IMR-90 (cell line): ENCODE measurements at regions not wholly inside any gene's neighbourhood (a gene's known extent, or its start where the extent isn't known, plus 50 kb on each side); places are given as distances from the start of the nearest gene placed in this dataset.
"Not testable (repeated sequence)": the region's sequence is repeated elsewhere in the genome, so short reads cannot be mapped to it uniquely, and the experiment has no call there.

ENCODE experiments used
- ATAC-seq: fragments of 200-7000 bp; cut with Tn5 transposase; 2 replicates; pipeline ENCODE4 v1.9.1; 2020; ENCODE audit warnings: low read depth, mild to moderate bottlenecking, moderate library complexity
- BruUV-seq: library from RNA; stranded (reverse); fragments of 400-500 nt; replicated peaks from 2 replicates; lab custom pipeline; 2021; lab: Mats Ljungman, UMichigan
- CTCF ChIA-PET: fragments of 300-600 bp; formaldehyde crosslinking; extraction: SDS; loops from one replicate; lab custom pipeline; 2021; ENCODE audit warnings: antibody characterized with exemption; lab: Yijun Ruan, JAX
- POLR2A ChIA-PET: fragments of 300-600 bp; sonication (Branson Sonifier 250); formaldehyde crosslinking; loops from one replicate; lab custom pipeline; 2022; ENCODE audit warnings: antibody characterized with exemption; ENCODE audit not compliant: unreplicated experiment; lab: Charles Lee
- DNase-seq: peaks from one replicate; pipeline ENCODE4 v3.0.0; 2013
- H2AFZ ChIP-seq: replicated peaks from 2 replicates; pipeline ENCODE3; 2013; ENCODE audit warnings: low read length, mild to moderate bottlenecking; ENCODE audit not compliant: poor library complexity
- H2AK5ac ChIP-seq: 2 replicates; pipeline ENCODE4 v1.6.1; 2013; ENCODE audit warnings: low read depth, low read length, inconsistent platforms
- H2AK9ac ChIP-seq: replicated peaks from 2 replicates; pipeline ENCODE3; 2013; ENCODE audit warnings: mild to moderate bottlenecking, low read depth, low read length, moderate library complexity; ENCODE audit not compliant: poor library complexity
- H2BK120ac ChIP-seq: 2 replicates; pipeline ENCODE4 v1.6.1; 2013; ENCODE audit warnings: low read depth, low read length, inconsistent platforms
- H2BK15ac ChIP-seq: 3 replicates; pipeline ENCODE4 v1.6.1; 2013; ENCODE audit warnings: low read depth, low read length, inconsistent platforms
- H2BK20ac ChIP-seq: 2 replicates; pipeline ENCODE4 v1.6.1; 2013; ENCODE audit warnings: low read depth, mild to moderate bottlenecking, inconsistent platforms, low read length, moderate library complexity
- H2BK5ac ChIP-seq: 2 replicates; pipeline ENCODE4 v1.6.1; 2013; ENCODE audit warnings: mild to moderate bottlenecking, low read depth, low read length, inconsistent platforms; ENCODE audit not compliant: poor library complexity, severe bottlenecking
- H3K14ac ChIP-seq: replicated peaks from 2 replicates; pipeline ENCODE4 v1.6.1; 2013; ENCODE audit warnings: low read depth, low read length, inconsistent platforms
- H3K18ac ChIP-seq: 2 replicates; pipeline ENCODE4 v1.6.1; 2013; ENCODE audit warnings: low read depth, low read length, control low read depth
- H3K23ac ChIP-seq: 2 replicates; pipeline ENCODE4 v1.6.1; 2013; ENCODE audit warnings: low read depth, low read length, inconsistent platforms
- H3K27ac ChIP-seq: 2 replicates; pipeline ENCODE4 v1.5.1; 2013; ENCODE audit warnings: mild to moderate bottlenecking, control low read depth, low read length; ENCODE audit not compliant: insufficient read depth
- H3K27me3 ChIP-seq: 2 replicates; pipeline ENCODE4 v1.6.1; 2013; ENCODE audit warnings: low read length; ENCODE audit not compliant: control insufficient read depth, insufficient read depth
- H3K36me3 ChIP-seq: 2 replicates; pipeline ENCODE4 v1.6.1; 2013; ENCODE audit warnings: low read length, mixed read lengths; ENCODE audit not compliant: control insufficient read depth, insufficient read depth
- H3K4ac ChIP-seq: 2 replicates; pipeline ENCODE4 v1.6.1; 2013; ENCODE audit warnings: low read depth, low read length, inconsistent platforms
- H3K4me1 ChIP-seq: 2 replicates; pipeline ENCODE4 v1.6.1; 2013; ENCODE audit warnings: low read length, mixed read lengths; ENCODE audit not compliant: control insufficient read depth, insufficient read depth
- H3K4me2 ChIP-seq: 2 replicates; pipeline ENCODE4 v1.6.1; 2013; ENCODE audit warnings: low read depth, mild to moderate bottlenecking, control low read depth, low read length, moderate library complexity
- H3K4me3 ChIP-seq: 2 replicates; pipeline ENCODE4 v1.5.1; 2013; ENCODE audit warnings: low read depth, mild to moderate bottlenecking, control low read depth, low read length, moderate library complexity; ENCODE audit not compliant: insufficient read depth
- H3K56ac ChIP-seq: 2 replicates; pipeline ENCODE4 v1.6.1; 2013; ENCODE audit warnings: low read length, inconsistent platforms; ENCODE audit not compliant: insufficient read depth; ENCODE audit errors: extremely low read depth
- H3K79me1 ChIP-seq, 2 experiments: 2 replicates each; pipeline ENCODE4 v1.6.1; 2013; ENCODE audit warnings: low read length in 2 of 2, inconsistent platforms in 1 of 2, low read depth in 1 of 2
- H3K9ac ChIP-seq: 2 replicates; pipeline ENCODE4 v1.6.1; 2013; ENCODE audit warnings: low read depth, low read length, control low read depth
- H3K9me1 ChIP-seq: 2 replicates; pipeline ENCODE4 v1.6.1; 2013; ENCODE audit warnings: low read length, inconsistent platforms; ENCODE audit not compliant: insufficient read depth
- H3K9me3 ChIP-seq: 2 replicates; pipeline ENCODE4 v1.6.1; 2013; ENCODE audit warnings: low read length; ENCODE audit not compliant: control insufficient read depth, insufficient read depth
- H4K20me1 ChIP-seq: 2 replicates; pipeline ENCODE4 v1.6.1; 2013; ENCODE audit warnings: low read length, inconsistent platforms; ENCODE audit not compliant: insufficient read depth
- H4K5ac ChIP-seq: 2 replicates; pipeline ENCODE4 v1.6.1; 2013; ENCODE audit warnings: mild to moderate bottlenecking, low read depth, low read length, control low read depth
- H4K8ac ChIP-seq, 2 experiments: 2 replicates each; pipeline ENCODE4 v1.6.1; 2013; ENCODE audit warnings: low read depth in 2 of 2, low read length in 2 of 2, control low read depth in 1 of 2, inconsistent platforms in 1 of 2
- H4K91ac ChIP-seq: 2 replicates; pipeline ENCODE4 v1.6.1; 2013; ENCODE audit warnings: low read depth, low read length, inconsistent platforms; ENCODE audit not compliant: insufficient read depth
- WGBS, 2 experiments: methylation state at CpG; one replicate each; pipeline versions ENCODE4 v1.1.5 to v1.1.7; 2013; ENCODE audit warnings: missing lambda C conversion rate in 2 of 2; ENCODE audit not compliant: insufficient read length in 1 of 2; ENCODE audit errors: extremely low coverage in 2 of 2; 5-methylcytosine and 5-hydroxymethylcytosine counted together
- dilution Hi-C: fragments of 300-500 bp; cut with HindIII; formaldehyde crosslinking; loops from one replicate; pipeline ENCODE4 v1.14.3; 2018; ENCODE audit warnings: low sequenced_read_pairs; ENCODE audit not compliant: unreplicated experiment
- in situ Hi-C: fragments of 300-500 bp; cut with MboI; formaldehyde crosslinking; loops from 3 replicates; pipeline ENCODE4 v1.14.3; 2019; ENCODE audit warnings: low sequenced_read_pairs, inconsistent platforms, mixed read lengths
- intact Hi-C: fragments of 100-400 bp; cut with micrococcal nuclease; formaldehyde crosslinking; loops from 2 replicates; pipeline ENCODE4 v1.10.0; 2022

- intact Hi-C loops, H3K27me3 ChIP-seq, in situ Hi-C loops, CTCF ChIA-PET, H2BK15ac ChIP-seq, POLR2A ChIA-PET, H2BK20ac ChIP-seq, H4K91ac ChIP-seq, ATAC-seq, dilution Hi-C loops, H3K4me2 ChIP-seq, H3K27ac ChIP-seq, H3K9me1 ChIP-seq, BruUV-seq, H3K4me3 ChIP-seq, H3K14ac ChIP-seq, H3K23ac ChIP-seq, H3K4ac ChIP-seq, H3K9me3 ChIP-seq, H3K18ac ChIP-seq, DNase-seq, H2AK9ac ChIP-seq, H4K20me1 ChIP-seq, H2BK5ac ChIP-seq, H3K4me1 ChIP-seq, H2BK120ac ChIP-seq, H2AK5ac ChIP-seq, H2AFZ ChIP-seq, H3K9ac ChIP-seq, H3K56ac ChIP-seq, H4K8ac ChIP-seq, H3K36me3 ChIP-seq, H3K79me1 ChIP-seq, H4K5ac ChIP-seq: not testable (repeated sequence)
- WGBS, 2 experiments, result no CpG with 5 or more reads among the region's 2 CpGs
Observed at GRCh38 chr14:106674093-106674492, 1147.7 kb downstream of the TMEM121 start.

GRCh38 chr14:106674509-106675125 lies 1148.2 kb downstream of the TMEM121 start:
- not testable (repeated sequence) for H2AFZ ChIP-seq

More at GRCh38 chr14:106674509-106675125, 1148.2 kb downstream of the TMEM121 start:
- H3K79me1 ChIP-seq, dilution Hi-C loops, H3K9me1 ChIP-seq, H4K20me1 ChIP-seq, CTCF ChIA-PET, BruUV-seq, H3K27ac ChIP-seq, H2BK120ac ChIP-seq, H3K9me3 ChIP-seq, H2BK5ac ChIP-seq, H3K9ac ChIP-seq, ATAC-seq, H3K23ac ChIP-seq, H4K5ac ChIP-seq, H3K14ac ChIP-seq, H3K4ac ChIP-seq, H2BK20ac ChIP-seq, POLR2A ChIA-PET, H4K8ac ChIP-seq, H3K18ac ChIP-seq, intact Hi-C loops, H2AK5ac ChIP-seq, H3K4me2 ChIP-seq, H2AK9ac ChIP-seq, H3K27me3 ChIP-seq, H4K91ac ChIP-seq, H2BK15ac ChIP-seq, in situ Hi-C loops, H3K4me1 ChIP-seq, H3K4me3 ChIP-seq, H3K36me3 ChIP-seq, H3K56ac ChIP-seq, DNase-seq: not testable (repeated sequence)
- no CpG with 5 or more reads among the region's 13 CpGs for WGBS, 2 experiments
